ENCODE measurements at regions not wholly inside any gene's neighbourhood (a gene's known extent, or its start where the extent isn't known, plus 50 kb on each side); places are given as distances from the start of the nearest gene placed in this dataset.
"Not testable (repeated sequence)": the region's sequence is repeated elsewhere in the genome, so short reads cannot be mapped to it uniquely, and the experiment has no call there.

- Histone ChIP-seq H3K4me3 (ENCODE audit: low read length) (no peak overlapping the region), H3K27ac (ENCODE audit: low read depth, low read length) (no peak overlapping the region), H3K9me3 (ENCODE audit: control insufficient read depth, insufficient read depth, low read length) (no peaks in the 10 kb centered on the region), H3F3A (ENCODE audit: control insufficient read depth, insufficient read depth) (no peaks in the 10 kb centered on the region), H3K4me1 (ENCODE audit: control insufficient read depth, low read length) (no peaks in the 10 kb centered on the region), H3K36me3 (ENCODE audit: control insufficient read depth, low read length) (no peaks in the 10 kb centered on the region), H3K9me2 (replicated peaks; ENCODE audit: control insufficient read depth, low read length) (no peaks in the 10 kb centered on the region), H3K27me3 (ENCODE audit: control insufficient read depth, low read length) (no peaks in the 10 kb centered on the region), H4K20me1 (ENCODE audit: control insufficient read depth, insufficient read depth, low read depth, low read length) (no peaks in the 10 kb centered on the region), H3K4me2 (ENCODE audit: low read length) (no peak overlapping the region), H3K79me2 (ENCODE audit: control insufficient read depth, low read length) (no peaks in the 10 kb centered on the region)
- TF ChIP-seq EZH2phosphoT487 (IDR thresholded peaks at IDR 0.05; ENCODE audit: borderline replicate concordance, low read length) (no peak), CTCF (IDR thresholded peaks at IDR 0.05; ENCODE audit: low read depth, low read length, poor library complexity, severe bottlenecking) (no peak)
These were observed 488.4 kb upstream of the MMS22L start for GRCh38 chr6:97771372-97771771.

- no peaks in the 10 kb centered on the region for H3F3A ChIP-seq (ENCODE audit: control insufficient read depth, insufficient read depth)
These were observed 492.0 kb upstream of the MMS22L start for GRCh38 chr6:97775012-97775411.

GRCh38 chr6:97778290-97779038, 495.4 kb upstream of the MMS22L start:
- Histone ChIP-seq H4K20me1 (ENCODE audit: control insufficient read depth, insufficient read depth, low read depth, low read length) (no peaks in the 10 kb centered on the region), H3K4me2 (ENCODE audit: low read length) (no peak overlapping the region), H3F3A (ENCODE audit: control insufficient read depth, insufficient read depth) (no peaks in the 10 kb centered on the region), H3K9me3 (ENCODE audit: control insufficient read depth, insufficient read depth, low read length) (no peaks in the 10 kb centered on the region), H3K4me1 (ENCODE audit: control insufficient read depth, low read length) (no peaks in the 10 kb centered on the region), H3K79me2 (ENCODE audit: control insufficient read depth, low read length) (no peaks in the 10 kb centered on the region), H3K27ac (ENCODE audit: low read depth, low read length) (no peak overlapping the region), H3K36me3 (ENCODE audit: control insufficient read depth, low read length) (no peaks in the 10 kb centered on the region), H3K27me3 (ENCODE audit: control insufficient read depth, low read length) (no peaks in the 10 kb centered on the region), H3K9me2 (replicated peaks; ENCODE audit: control insufficient read depth, low read length) (no peaks in the 10 kb centered on the region), H3K4me3 (ENCODE audit: low read length) (no peak overlapping the region)
- TF ChIP-seq EZH2phosphoT487 (IDR thresholded peaks at IDR 0.05; ENCODE audit: borderline replicate concordance, low read length), result no peak
- no peak for TF ChIP-seq CTCF (IDR thresholded peaks at IDR 0.05; ENCODE audit: low read depth, low read length, poor library complexity, severe bottlenecking)

More at GRCh38 chr6:97775012-97775411, 492.0 kb upstream of the MMS22L start:
- no peak overlapping the region for H3K4me2 ChIP-seq (ENCODE audit: low read length)
- no peaks in the 10 kb centered on the region for H3K79me2 ChIP-seq (ENCODE audit: control insufficient read depth, low read length)
- no peak overlapping the region for H3K27ac ChIP-seq (ENCODE audit: low read depth, low read length)
- TF ChIP-seq CTCF (IDR thresholded peaks at IDR 0.05; ENCODE audit: low read depth, low read length, poor library complexity, severe bottlenecking) (no peak), EZH2phosphoT487 (IDR thresholded peaks at IDR 0.05; ENCODE audit: borderline replicate concordance, low read length) (no peak)
- no peaks in the 10 kb centered on the region for H4K20me1 ChIP-seq (ENCODE audit: control insufficient read depth, insufficient read depth, low read depth, low read length)
- no peaks in the 10 kb centered on the region for H3K4me1 ChIP-seq (ENCODE audit: control insufficient read depth, low read length)
- no peaks in the 10 kb centered on the region for H3K36me3 ChIP-seq (ENCODE audit: control insufficient read depth, low read length)
- no peaks in the 10 kb centered on the region for H3K27me3 ChIP-seq (ENCODE audit: control insufficient read depth, low read length)
- H3K4me3 ChIP-seq (ENCODE audit: low read length), result no peak overlapping the region
- H3K9me2 ChIP-seq (replicated peaks; ENCODE audit: control insufficient read depth, low read length), result no peaks in the 10 kb centered on the region
- H3K9me3 ChIP-seq (ENCODE audit: control insufficient read depth, insufficient read depth, low read length), result no peaks in the 10 kb centered on the region

GRCh38 chr6:97779039-97779766, 496.2 kb upstream of the MMS22L start:
- not testable (repeated sequence) for H4K20me1 ChIP-seq (ENCODE audit: control insufficient read depth, insufficient read depth, low read depth, low read length); H3K9me3 ChIP-seq (ENCODE audit: control insufficient read depth, insufficient read depth, low read length); H3K4me2 ChIP-seq (ENCODE audit: low read length); H3K4me3 ChIP-seq (ENCODE audit: low read length); H3K27ac ChIP-seq (ENCODE audit: low read depth, low read length); H3K9me2 ChIP-seq (replicated peaks; ENCODE audit: control insufficient read depth, low read length); H3F3A ChIP-seq (ENCODE audit: control insufficient read depth, insufficient read depth); H3K36me3 ChIP-seq (ENCODE audit: control insufficient read depth, low read length); H3K27me3 ChIP-seq (ENCODE audit: control insufficient read depth, low read length); H3K79me2 ChIP-seq (ENCODE audit: control insufficient read depth, low read length); H3K4me1 ChIP-seq (ENCODE audit: control insufficient read depth, low read length)
